NCI-H82 treated with DMSO at 0.1 percent for 48 hours (cell line): ENCODE measurements at regions not wholly inside any gene's neighbourhood (a gene's known extent, or its start where the extent isn't known, plus 50 kb on each side); places are given as distances from the start of the nearest gene placed in this dataset.

Experiments used
- DNase-seq: peaks from one replicate; lab custom pipeline; 2025; ENCODE audit not compliant: unreplicated experiment; lab: John Stamatoyannopoulos, UW

DNA sequence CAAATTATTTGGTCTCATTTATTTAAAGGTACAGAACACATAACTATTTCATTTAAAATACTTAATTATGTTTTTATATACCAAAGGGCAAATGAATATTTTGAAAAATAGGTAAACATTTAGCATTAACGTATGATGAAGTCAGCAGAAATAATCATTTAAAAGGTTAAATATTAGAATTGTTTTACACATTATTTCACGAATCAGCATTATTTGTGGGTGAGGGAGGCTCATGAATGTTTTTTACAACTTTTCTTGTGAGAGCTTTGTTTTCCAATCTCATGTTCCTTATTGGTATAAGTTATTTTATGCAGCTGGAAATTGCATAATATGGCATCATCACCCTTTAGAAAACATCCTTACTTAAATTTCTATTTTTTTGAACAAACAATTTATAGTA lies 73.9 kb upstream of the FSTL5 start:
- no peak for DNase-seq

DNA sequence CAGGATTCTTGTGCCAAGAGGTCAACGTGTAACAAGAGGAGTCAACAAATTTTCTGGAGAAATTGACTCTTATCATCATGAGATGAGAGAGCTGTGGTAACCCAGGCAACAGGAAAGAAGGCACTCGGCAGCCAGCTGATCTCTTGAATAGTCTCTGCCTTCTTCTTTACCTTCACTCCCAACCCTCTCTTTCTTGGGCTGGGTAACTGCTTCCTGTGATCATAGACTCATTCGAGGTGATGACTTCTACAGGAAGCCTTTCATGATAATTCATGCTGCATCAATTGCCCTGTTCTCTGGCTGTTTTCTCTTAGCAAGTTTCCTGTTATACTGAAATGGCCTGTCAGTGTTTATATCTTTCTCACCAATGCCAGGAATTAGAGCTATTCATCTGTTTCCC lies 70.8 kb upstream of the FSTL5 start:
- DNase-seq: no peak

DNA sequence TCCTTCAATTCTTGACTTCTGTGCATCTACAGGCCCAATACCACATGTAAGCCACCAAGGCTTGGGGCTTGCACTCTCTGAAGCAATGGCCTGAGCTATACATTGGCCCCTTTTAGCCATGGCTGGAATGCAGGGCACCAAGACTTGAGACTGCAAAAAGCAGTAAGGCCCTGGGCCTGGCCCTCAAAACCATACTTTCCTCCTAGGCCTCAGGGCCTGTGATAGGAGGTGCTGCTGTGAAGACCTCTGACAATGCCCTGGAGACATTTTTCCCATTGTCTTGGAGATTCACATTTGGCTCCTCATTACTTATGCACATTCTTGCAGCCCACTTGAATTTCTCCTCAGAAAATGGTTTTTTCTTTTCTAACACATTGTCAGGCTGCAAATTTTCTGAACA lies 68.5 kb upstream of the FSTL5 start:
- DNase-seq: no peak

DNA sequence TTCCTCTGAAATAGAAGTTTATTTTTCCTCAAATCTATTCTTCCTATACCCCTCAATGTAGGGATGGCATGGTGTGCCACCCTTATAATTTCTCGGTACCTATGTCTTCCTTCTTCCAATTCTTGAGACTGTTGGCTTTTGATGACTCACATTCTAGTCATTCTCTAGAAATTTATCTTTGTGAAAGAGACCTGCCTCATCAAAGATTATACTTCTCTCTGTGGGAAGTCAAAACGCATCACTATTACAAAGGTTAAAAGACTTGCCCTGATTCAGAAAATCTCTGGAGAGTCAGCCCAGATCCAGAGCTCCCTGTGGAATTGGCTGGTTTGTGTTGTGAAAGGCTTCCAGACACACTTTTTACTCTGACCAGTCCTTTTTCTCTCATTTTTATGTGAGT lies 65.9 kb upstream of the FSTL5 start:
- no peak for DNase-seq

DNA sequence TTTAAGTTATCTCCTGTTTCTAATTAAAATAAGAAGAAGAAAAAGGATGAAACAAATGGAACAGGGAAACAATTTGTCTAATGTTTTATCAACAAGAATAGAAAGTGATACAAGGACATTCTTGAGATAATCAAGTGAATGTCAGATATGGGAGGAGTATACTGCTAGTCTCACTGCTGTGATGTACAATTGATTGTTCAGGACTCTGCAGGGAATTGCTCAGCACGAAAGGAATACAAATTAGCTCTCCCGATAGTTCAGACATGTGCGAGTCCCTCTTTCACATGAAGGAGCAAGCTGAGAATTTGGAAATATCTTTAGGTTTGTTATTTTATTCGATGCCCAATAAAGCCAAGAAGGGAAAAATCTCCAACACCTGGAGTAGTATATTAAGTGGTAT lies 57.3 kb upstream of the FSTL5 start:
- DNase-seq: no peak
